ENCODE measurements at regions not wholly inside any gene's neighbourhood (a gene's known extent, or its start where the extent isn't known, plus 50 kb on each side); places are given as distances from the start of the nearest gene placed in this dataset.
A peak's percentile ranks its signal among the peaks of the same experiment; 100 is the strongest.

GRCh38 chr16:73432850-73433730 is 385.2 kb upstream of the ZFHX3 start (continued):
- TF ChIP-seq EZH2 (IDR thresholded peaks at IDR 0.05; ENCODE audit: low read depth, unreplicated experiment): no peak
- TF ChIP-seq ZNF114 (CRISPR knock-in tag; IDR thresholded peaks at IDR 0.05): no peak
- no peak for TF ChIP-seq ZNF331 (CRISPR knock-in tag; IDR thresholded peaks at IDR 0.05; ENCODE audit: low read depth)
- no peak for TF ChIP-seq EZH2phosphoT487 (IDR thresholded peaks at IDR 0.05; ENCODE audit: unreplicated experiment)
- TF ChIP-seq ETS1 (IDR thresholded peaks at IDR 0.05): no peak
- TF ChIP-seq POLR2AphosphoS5 (IDR thresholded peaks at IDR 0.05; ENCODE audit: low read depth): no peak
- TF ChIP-seq STAT1 (IDR thresholded peaks at IDR 0.05; ENCODE audit: unreplicated experiment): no peak
- TF ChIP-seq CTCF (conservative IDR thresholded peaks at IDR 0.05; ENCODE audit: low read depth in 2 of 2): no peak
- no peak for TF ChIP-seq REST (IDR thresholded peaks at IDR 0.05; ENCODE audit: unreplicated experiment)

- Histone ChIP-seq H2AFZ (peak overlapping the region; percentile 59; the same call in 1 of the 2 replicates), H3K4me2 (no peak overlapping the region), H3K79me2 (replicated peaks; ENCODE audit: insufficient read depth) (no peaks in the 10 kb centered on the region), H3K4me1 (ENCODE audit: insufficient read depth) (peaks cover 6% of the 10 kb centered on the region; the same call in 1 of the 2 replicates), H3K27me3 (ENCODE audit: insufficient read depth) (no peaks in the 10 kb centered on the region), H3K9me2 (ENCODE audit: insufficient read depth) (no peaks in the 10 kb centered on the region), H4K20me1 (replicated peaks; ENCODE audit: insufficient read depth) (no peaks in the 10 kb centered on the region), H3K4me3 (no peak overlapping the region), H3F3A (replicated peaks; ENCODE audit: low read depth) (no peaks in the 10 kb centered on the region), H3K36me3 (ENCODE audit: insufficient read depth) (no peaks in the 10 kb centered on the region), H3K27ac (ENCODE audit: low read depth) (no peak overlapping the region)
- H3K4me1 Mint-ChIP-seq: peaks cover 28% of the 10 kb centered on the region
- H3K27me3 Mint-ChIP-seq (ENCODE audit: insufficient read depth, low read depth, poor library complexity): peaks cover 2% of the 10 kb centered on the region
- ATAC-seq: no peak
- no peak overlapping the region for H3K4me3 Mint-ChIP-seq
- H3K27ac Mint-ChIP-seq: no peak overlapping the region
- no peak for DNase-seq (ENCODE audit: low spot score)
- H3K36me3 Mint-ChIP-seq (ENCODE audit: low read depth): no peaks in the 10 kb centered on the region
- H3K9me3 Mint-ChIP-seq: no peaks in the 10 kb centered on the region
- TF ChIP-seq CTCF (conservative IDR thresholded peaks at IDR 0.05; ENCODE audit: low read depth in 2 of 2) (no peak), ETS1 (IDR thresholded peaks at IDR 0.05) (no peak), ZNF331 (CRISPR knock-in tag; IDR thresholded peaks at IDR 0.05; ENCODE audit: low read depth) (no peak), JUNB (IDR thresholded peaks at IDR 0.05; ENCODE audit: unreplicated experiment) (no peak), POLR2AphosphoS5 (IDR thresholded peaks at IDR 0.05; ENCODE audit: low read depth) (no peak)
Observed at GRCh38 chr16:73430138-73430537, 382.2 kb upstream of the ZFHX3 start.
